Uterus (tissue), 2 donors: ENCODE measurements at regions not wholly inside any gene's neighbourhood (a gene's known extent, or its start where the extent isn't known, plus 50 kb on each side); places are given as distances from the start of the nearest gene placed in this dataset.

Experiments
- POLR2A ChIP-seq, 2 donors: fragments of 450-650 bp; IDR thresholded peaks; one replicate each; pipeline ENCODE4 v1.6.1; 2016; ENCODE audit warnings: antibody characterized with exemption in 2 of 2, mild to moderate bottlenecking in 1 of 2, moderate library complexity in 1 of 2
- TF ChIP-seq, protein P1 (sequence below), 4 experiments: fragments of 200-600 bp in 2 of 4; fragments of 450-650 bp in 2 of 4; sonication (generic) in 2 of 4; IDR thresholded peaks; one replicate each; pipeline ENCODE4 v1.5.1; 2016 to 2019; ENCODE audit warnings: antibody characterized with exemption in 4 of 4, mild to moderate bottlenecking in 2 of 4, moderate library complexity in 1 of 4

DNA sequence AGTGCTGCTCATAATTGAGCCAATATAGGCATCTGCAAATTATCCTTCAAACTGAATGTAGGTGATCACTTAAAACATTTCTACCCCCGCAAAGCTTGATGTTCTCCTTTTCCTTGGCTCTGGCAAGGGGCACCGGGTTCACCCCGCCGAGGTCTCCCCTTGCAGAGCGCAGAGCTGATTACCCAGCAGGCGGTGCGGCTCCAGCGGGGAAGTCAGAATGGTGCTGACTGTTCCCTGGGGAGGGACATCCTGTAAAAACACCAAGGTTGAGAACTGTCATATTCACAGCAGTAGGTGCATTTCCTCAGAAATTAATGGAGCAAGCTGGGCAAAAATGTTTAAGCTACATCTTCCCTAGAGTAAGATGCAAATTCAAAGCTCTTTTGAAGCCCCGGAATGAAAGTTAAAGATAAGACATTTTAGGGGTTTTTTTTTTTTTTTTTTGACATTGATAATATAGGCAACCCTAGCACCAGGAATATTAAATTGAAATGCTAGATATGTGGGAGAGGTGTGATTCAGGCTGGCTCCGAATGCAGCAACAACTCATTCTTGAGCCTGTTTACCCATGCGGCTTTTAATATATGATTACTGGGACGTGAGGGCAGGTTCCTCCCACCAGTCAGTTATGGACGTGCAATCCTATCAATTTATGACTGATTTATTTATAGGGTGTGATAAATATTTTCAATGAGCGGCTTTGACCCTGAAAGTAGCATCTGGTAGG, 767.3 kb upstream of the TENM3 start:
- TF ChIP-seq, protein P1, sequence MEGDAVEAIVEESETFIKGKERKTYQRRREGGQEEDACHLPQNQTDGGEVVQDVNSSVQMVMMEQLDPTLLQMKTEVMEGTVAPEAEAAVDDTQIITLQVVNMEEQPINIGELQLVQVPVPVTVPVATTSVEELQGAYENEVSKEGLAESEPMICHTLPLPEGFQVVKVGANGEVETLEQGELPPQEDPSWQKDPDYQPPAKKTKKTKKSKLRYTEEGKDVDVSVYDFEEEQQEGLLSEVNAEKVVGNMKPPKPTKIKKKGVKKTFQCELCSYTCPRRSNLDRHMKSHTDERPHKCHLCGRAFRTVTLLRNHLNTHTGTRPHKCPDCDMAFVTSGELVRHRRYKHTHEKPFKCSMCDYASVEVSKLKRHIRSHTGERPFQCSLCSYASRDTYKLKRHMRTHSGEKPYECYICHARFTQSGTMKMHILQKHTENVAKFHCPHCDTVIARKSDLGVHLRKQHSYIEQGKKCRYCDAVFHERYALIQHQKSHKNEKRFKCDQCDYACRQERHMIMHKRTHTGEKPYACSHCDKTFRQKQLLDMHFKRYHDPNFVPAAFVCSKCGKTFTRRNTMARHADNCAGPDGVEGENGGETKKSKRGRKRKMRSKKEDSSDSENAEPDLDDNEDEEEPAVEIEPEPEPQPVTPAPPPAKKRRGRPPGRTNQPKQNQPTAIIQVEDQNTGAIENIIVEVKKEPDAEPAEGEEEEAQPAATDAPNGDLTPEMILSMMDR (IDR thresholded peaks at IDR 0.05): no peak
- no peak for TF ChIP-seq POLR2A (IDR thresholded peaks at IDR 0.05)
